ENCODE measurements at regions not wholly inside any gene's neighbourhood (a gene's known extent, or its start where the extent isn't known, plus 50 kb on each side); places are given as distances from the start of the nearest gene placed in this dataset.

- H3K36me3 ChIP-seq = no peaks in the 10 kb centered on the region
- no peaks in the 10 kb centered on the region for H3K9me3 ChIP-seq
- H3K4me1 ChIP-seq = no peaks in the 10 kb centered on the region
- no peaks in the 10 kb centered on the region for H3K27me3 ChIP-seq
- no peak for TF ChIP-seq CTCF (IDR thresholded peaks at IDR 0.05)
- H3K27ac ChIP-seq = no peak overlapping the region
- intact Hi-C loops (cut with DNase I) = no loop called here
- no peak for DNase-seq (ENCODE audit: low spot score in 2 of 2)
- no peak overlapping the region for H3K4me3 ChIP-seq
Observed at GRCh38 chr1:29789221-29789909, 553.0 kb downstream of the PTPRU start.

GRCh38 chr1:29786791-29787732 is 550.7 kb downstream of the PTPRU start:
- DNase-seq (ENCODE audit: low spot score in 2 of 2) = no peak
- H3K27me3 ChIP-seq = no peaks in the 10 kb centered on the region
- H3K4me3 ChIP-seq = no peak overlapping the region
- TF ChIP-seq CTCF (IDR thresholded peaks at IDR 0.05) = no peak
- H3K27ac ChIP-seq = no peak overlapping the region
- intact Hi-C loops (cut with DNase I) = no loop called here
- no peaks in the 10 kb centered on the region for H3K4me1 ChIP-seq
- H3K9me3 ChIP-seq = no peaks in the 10 kb centered on the region
- H3K36me3 ChIP-seq = no peaks in the 10 kb centered on the region

- intact Hi-C loops (cut with DNase I) = no loop called here
- Histone ChIP-seq H3K36me3 (no peaks in the 10 kb centered on the region), H3K4me1 (no peaks in the 10 kb centered on the region), H3K4me3 (no peak overlapping the region), H3K27ac (no peak overlapping the region), H3K27me3 (no peaks in the 10 kb centered on the region), H3K9me3 (no peaks in the 10 kb centered on the region)
- no peak for DNase-seq (ENCODE audit: low spot score in 2 of 2)
- no peak for TF ChIP-seq CTCF (IDR thresholded peaks at IDR 0.05)
Observed at GRCh38 chr1:29786195-29786594, 549.9 kb downstream of the PTPRU start.

- no peak overlapping the region for H3K27ac ChIP-seq
- H3K27me3 ChIP-seq = no peaks in the 10 kb centered on the region
- no peak for TF ChIP-seq CTCF (IDR thresholded peaks at IDR 0.05)
- intact Hi-C loops (cut with DNase I) = no loop called here
- H3K36me3 ChIP-seq = no peaks in the 10 kb centered on the region
- H3K4me3 ChIP-seq = no peak overlapping the region
- no peaks in the 10 kb centered on the region for H3K4me1 ChIP-seq
- no peaks in the 10 kb centered on the region for H3K9me3 ChIP-seq
- no peak for DNase-seq (ENCODE audit: low spot score in 2 of 2)
Observed at GRCh38 chr1:29785554-29785953, 549.2 kb downstream of the PTPRU start.

- Histone ChIP-seq H3K27me3 (no peaks in the 10 kb centered on the region), H3K4me1 (no peaks in the 10 kb centered on the region), H3K4me3 (no peak overlapping the region), H3K36me3 (no peaks in the 10 kb centered on the region), H3K27ac (no peak overlapping the region), H3K9me3 (no peaks in the 10 kb centered on the region)
- intact Hi-C loops (cut with DNase I) = no loop called here
- no peak for TF ChIP-seq CTCF (IDR thresholded peaks at IDR 0.05)
- no peak for DNase-seq (ENCODE audit: low spot score in 2 of 2)
Observed at GRCh38 chr1:29785137-29785527, 548.8 kb downstream of the PTPRU start.
